Stromal cell of bone marrow (primary cell): ENCODE measurements at regions not wholly inside any gene's neighbourhood (a gene's known extent, or its start where the extent isn't known, plus 50 kb on each side); places are given as distances from the start of the nearest gene placed in this dataset.

Source experiments
- DNase-seq: peaks from one replicate; pipeline ENCODE4 v3.0.0-alpha.2; 2012; ENCODE audit warnings: low read depth

- peak; percentile 42 for DNase-seq
These were observed 582.4 kb upstream of the FZD8 start for GRCh38 chr10:36224431-36224985.

GRCh38 chr10:36221101-36221500, 579.0 kb upstream of the FZD8 start:
- no peak for DNase-seq

- DNase-seq = no peak
These were observed 578.1 kb upstream of the FZD8 start for GRCh38 chr10:36220151-36220550.

GRCh38 chr10:36211856-36212255, 569.8 kb upstream of the FZD8 start:
- DNase-seq = no peak

GRCh38 chr10:36209480-36209879, 567.4 kb upstream of the FZD8 start:
- no peak for DNase-seq

GRCh38 chr10:36202881-36203280, 560.8 kb upstream of the FZD8 start:
- no peak for DNase-seq

GRCh38 chr10:36200577-36200976, 558.5 kb upstream of the FZD8 start:
- no peak for DNase-seq

- no peak for DNase-seq
These were observed 556.2 kb upstream of the FZD8 start for GRCh38 chr10:36198322-36198721.

GRCh38 chr10:36195364-36195763, 553.3 kb upstream of the FZD8 start:
- no peak for DNase-seq

- DNase-seq = no peak
These were observed 552.2 kb upstream of the FZD8 start for GRCh38 chr10:36194276-36194675.

GRCh38 chr10:36191009-36191408, 548.9 kb upstream of the FZD8 start:
- no peak for DNase-seq

GRCh38 chr10:36188461-36188860, 546.4 kb upstream of the FZD8 start:
- DNase-seq = no peak

GRCh38 chr10:36188080-36188453, 546.0 kb upstream of the FZD8 start:
- no peak for DNase-seq

GRCh38 chr10:36187380-36188079, 545.4 kb upstream of the FZD8 start:
- no peak for DNase-seq

GRCh38 chr10:36185097-36185496, 543.0 kb upstream of the FZD8 start:
- no peak for DNase-seq

GRCh38 chr10:36183726-36184125, 541.6 kb upstream of the FZD8 start:
- no peak for DNase-seq

GRCh38 chr10:36183056-36183455, 541.0 kb upstream of the FZD8 start:
- DNase-seq = no peak

GRCh38 chr10:36182606-36183005, 540.5 kb upstream of the FZD8 start:
- no peak for DNase-seq

GRCh38 chr10:36182179-36182566, 540.1 kb upstream of the FZD8 start:
- DNase-seq = no peak

- DNase-seq = peak; percentile 58
These were observed 539.5 kb upstream of the FZD8 start for GRCh38 chr10:36181426-36182178.

- DNase-seq = no peak
These were observed 536.5 kb upstream of the FZD8 start for GRCh38 chr10:36178616-36179015.

GRCh38 chr10:36177071-36177470, 535.0 kb upstream of the FZD8 start:
- DNase-seq = no peak

GRCh38 chr10:36175954-36176353, 533.9 kb upstream of the FZD8 start:
- DNase-seq = no peak

- no peak for DNase-seq
These were observed 531.3 kb upstream of the FZD8 start for GRCh38 chr10:36173364-36173763.
